Peyer's patch (tissue), 4 donors: ENCODE measurements at regions not wholly inside any gene's neighbourhood (a gene's known extent, or its start where the extent isn't known, plus 50 kb on each side); places are given as distances from the start of the nearest gene placed in this dataset.

Source experiments
- CTCF ChIP-seq, 6 experiments: fragments of 450-650 bp in 4 of 6; fragments of 200-600 bp in 2 of 6; sonication (generic) in 1 of 6; IDR thresholded peaks; one replicate each; pipeline ENCODE4 v1.5.1; 2017 to 2019; ENCODE audit warnings: antibody characterized with exemption in 6 of 6, mild to moderate bottlenecking in 3 of 6, moderate library complexity in 1 of 6
- POLR2A ChIP-seq, 2 donors: fragments of 450-650 bp; IDR thresholded peaks; one replicate each; pipeline ENCODE4 v1.5.1; 2017; ENCODE audit warnings: antibody characterized with exemption in 2 of 2, mild to moderate bottlenecking in 2 of 2, moderate library complexity in 2 of 2

GRCh38 chr6:14676977-14677781, 559.6 kb downstream of the CD83 start:
- TF ChIP-seq CTCF (IDR thresholded peaks at IDR 0.05) (no peak), POLR2A (IDR thresholded peaks at IDR 0.05) (no peak)
